Esophagus squamous epithelium (tissue), 4 donors: ENCODE measurements at regions not wholly inside any gene's neighbourhood (a gene's known extent, or its start where the extent isn't known, plus 50 kb on each side); places are given as distances from the start of the nearest gene placed in this dataset.

ENCODE experiments used
- CTCF ChIP-seq, 6 experiments: fragments of 450-650 bp in 4 of 6; fragments of 200-600 bp in 2 of 6; sonication (generic) in 2 of 6; IDR thresholded peaks; one replicate each; pipeline ENCODE4 v1.5.1; 2016 to 2019; ENCODE audit warnings: antibody characterized with exemption in 6 of 6, mild to moderate bottlenecking in 4 of 6, moderate library complexity in 4 of 6
- POLR2A ChIP-seq, 4 donors: fragments of 450-650 bp; IDR thresholded peaks; one replicate each; pipeline ENCODE4 v1.6.1; 2017; ENCODE audit warnings: antibody characterized with exemption in 4 of 4, mild to moderate bottlenecking in 4 of 4, moderate library complexity in 3 of 4

GRCh38 chr17:68734931-68735330 lies 133.8 kb upstream of the FAM20A start:
- no peak for TF ChIP-seq CTCF (IDR thresholded peaks at IDR 0.05)
- no peak for TF ChIP-seq POLR2A (IDR thresholded peaks at IDR 0.05)
